ENCODE measurements at regions not wholly inside any gene's neighbourhood (a gene's known extent, or its start where the extent isn't known, plus 50 kb on each side); places are given as distances from the start of the nearest gene placed in this dataset.
"Not testable (repeated sequence)": the region's sequence is repeated elsewhere in the genome, so short reads cannot be mapped to it uniquely, and the experiment has no call there.

- no peak for DNase-seq
Measured at GRCh38 chr1:148354913-148355308, 128.2 kb downstream of the PPIAL4G start.

- DNase-seq = no peak
Measured at GRCh38 chr1:148354284-148354912, 128.7 kb downstream of the PPIAL4G start.

DNA sequence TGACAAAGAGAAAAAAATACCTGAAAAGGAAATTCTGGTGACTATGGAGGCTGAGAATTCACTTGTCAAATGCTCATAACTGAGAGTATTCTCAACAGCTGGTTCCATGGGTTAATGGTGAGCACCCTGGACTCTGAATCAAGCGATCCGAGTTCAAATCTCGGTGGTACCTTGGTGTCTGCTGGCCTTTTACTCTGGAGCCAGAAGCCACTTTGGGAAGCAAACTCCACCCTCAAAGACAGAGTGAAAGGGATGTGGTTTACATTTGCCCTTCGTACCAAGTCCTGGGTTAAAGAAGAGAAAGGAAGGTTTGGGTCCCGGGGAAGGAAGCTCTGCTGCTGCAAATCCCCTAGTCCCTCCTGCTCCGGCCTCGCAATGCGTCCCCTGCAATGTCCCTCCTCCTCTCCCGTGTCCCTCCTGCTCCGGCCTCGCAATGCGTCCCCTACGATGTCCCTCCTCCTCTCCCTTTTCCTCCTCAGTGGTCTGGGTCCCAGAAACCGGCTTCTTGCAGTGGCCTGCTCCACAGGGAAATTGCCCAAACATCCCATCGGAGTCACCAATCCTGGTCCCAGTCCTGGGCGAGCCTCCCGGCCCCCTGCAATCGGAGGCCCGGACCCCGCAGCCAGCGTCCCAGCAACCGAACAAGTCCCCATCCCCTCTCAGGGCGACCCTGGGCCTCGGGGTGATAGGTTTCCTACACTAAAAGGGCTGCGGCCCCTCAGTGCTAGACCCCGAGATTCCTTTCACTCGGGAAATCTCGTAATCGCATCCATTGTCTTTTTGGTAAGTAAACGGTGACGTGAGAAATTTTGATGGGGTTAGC, 129.4 kb downstream of the PPIAL4G start:
- DNase-seq = no peak

DNA sequence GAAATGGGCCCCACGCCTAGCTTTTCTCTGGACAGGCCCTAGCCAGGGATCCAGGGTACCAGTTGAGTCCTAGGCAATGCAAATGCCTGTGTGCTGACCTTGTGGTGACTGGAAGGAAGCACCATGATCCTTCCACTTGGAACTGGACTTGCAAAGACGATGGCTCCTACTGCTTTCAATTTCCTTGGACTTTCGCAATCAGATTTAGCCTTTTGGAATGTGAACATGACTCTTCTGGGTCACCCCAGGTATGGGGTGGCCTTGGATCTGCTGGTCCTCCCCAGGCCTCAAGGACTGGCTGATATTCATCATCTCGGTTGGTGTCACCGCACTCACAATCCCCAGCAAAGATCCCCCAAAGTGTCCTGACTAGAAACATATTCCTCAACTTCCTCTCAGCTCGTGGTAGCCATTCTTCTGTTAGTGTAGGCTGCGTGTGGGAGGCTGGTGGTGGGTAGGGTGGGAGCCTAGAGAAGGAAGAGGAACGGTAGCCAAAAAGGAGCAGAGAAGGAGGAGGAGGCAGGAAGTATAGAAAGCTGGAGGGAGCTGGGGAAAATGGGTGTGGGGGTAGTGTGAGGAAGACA, 130.5 kb downstream of the PPIAL4G start:
- no peak for DNase-seq

- no peak for DNase-seq
Measured at GRCh38 chr1:148347781-148348180, 135.3 kb downstream of the PPIAL4G start.

DNA sequence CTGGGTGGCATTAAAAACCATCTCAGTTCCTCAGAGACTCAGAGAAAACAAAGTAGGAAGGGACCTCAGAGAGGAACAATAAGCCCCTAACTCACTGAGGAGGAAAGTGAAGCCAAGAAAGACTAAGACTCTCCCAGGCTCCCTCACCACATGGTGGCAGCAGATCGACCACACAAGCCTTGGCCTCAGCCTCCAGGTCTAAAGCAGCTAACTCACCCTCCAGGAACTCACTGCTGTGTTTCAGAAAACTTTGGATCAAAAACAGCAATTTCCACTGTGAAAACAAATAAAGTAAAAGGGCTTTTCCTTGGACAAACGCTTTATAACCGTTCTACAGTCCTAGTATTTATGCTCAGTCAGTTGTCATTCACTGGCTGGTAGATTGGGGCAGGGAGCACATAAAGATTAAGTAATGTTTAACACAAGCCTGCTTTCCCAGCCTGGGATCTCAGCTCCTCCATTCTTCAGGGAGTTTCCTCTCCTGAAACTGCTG, 137.4 kb downstream of the PPIAL4G start:
- DNase-seq = not testable (repeated sequence)

DNA sequence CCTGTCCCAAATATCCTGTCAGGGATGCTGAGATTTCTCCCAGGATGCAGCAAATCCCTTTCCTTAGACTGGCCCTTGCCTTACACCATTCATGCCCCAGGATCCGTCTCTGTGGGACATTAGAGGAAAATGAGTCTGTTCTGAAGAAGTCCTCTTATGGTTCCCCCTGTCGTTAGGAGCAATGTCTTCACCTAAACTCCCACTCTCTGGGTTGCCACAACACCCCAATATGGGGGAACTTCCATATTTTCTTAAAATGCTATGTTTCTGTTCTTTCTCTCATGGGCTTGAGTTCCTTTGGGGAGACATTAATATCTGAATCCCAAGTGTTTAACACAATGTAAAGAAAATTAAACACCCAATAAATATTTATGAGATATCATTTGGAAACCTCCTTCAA, 138.5 kb downstream of the PPIAL4G start:
- not testable (repeated sequence) for DNase-seq

GRCh38 chr1:148341729-148342128, 141.4 kb downstream of the PPIAL4G start:
- not testable (repeated sequence) for DNase-seq

- not testable (repeated sequence) for DNase-seq
Measured at GRCh38 chr1:148336121-148336918, 146.8 kb downstream of the PPIAL4G start.

DNA sequence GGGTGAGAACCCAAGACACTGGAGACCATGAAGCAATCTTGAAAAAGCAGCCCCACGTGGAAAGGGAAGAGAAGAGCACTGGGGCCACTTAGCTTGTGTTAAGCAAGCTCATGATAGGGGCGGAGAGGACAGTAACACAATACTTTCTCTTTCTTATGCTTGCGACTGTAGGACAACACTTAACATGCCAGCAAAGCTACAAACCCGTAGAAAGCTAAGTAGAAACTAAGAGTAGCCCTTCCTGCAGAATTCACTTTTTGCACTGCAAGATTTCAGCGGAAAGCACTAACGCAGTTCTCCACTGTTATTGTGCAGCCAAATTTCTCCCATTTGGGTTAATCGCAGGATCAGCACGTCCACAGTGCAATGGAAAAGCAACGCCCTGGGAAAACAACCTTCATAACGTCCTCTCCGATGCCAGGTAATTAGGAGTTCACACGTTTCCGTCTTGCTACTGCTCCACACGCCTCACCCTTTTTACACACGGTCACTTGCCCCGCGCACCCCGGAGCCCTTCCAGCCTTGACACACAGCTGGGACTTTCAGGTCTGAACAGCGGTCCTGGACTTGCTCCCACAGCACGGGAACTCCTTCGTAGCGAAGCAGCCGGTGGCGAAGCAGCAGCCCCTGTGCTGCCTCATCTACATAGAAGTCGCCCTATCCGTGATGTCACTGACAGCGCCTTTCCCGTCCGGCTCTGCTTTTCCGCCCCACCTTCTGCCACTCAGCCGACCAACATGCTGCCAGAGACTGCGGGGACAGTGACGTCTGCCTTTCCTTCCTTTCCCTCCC, 148.6 kb downstream of the PPIAL4G start:
- peak; percentile 56 for DNase-seq

DNA sequence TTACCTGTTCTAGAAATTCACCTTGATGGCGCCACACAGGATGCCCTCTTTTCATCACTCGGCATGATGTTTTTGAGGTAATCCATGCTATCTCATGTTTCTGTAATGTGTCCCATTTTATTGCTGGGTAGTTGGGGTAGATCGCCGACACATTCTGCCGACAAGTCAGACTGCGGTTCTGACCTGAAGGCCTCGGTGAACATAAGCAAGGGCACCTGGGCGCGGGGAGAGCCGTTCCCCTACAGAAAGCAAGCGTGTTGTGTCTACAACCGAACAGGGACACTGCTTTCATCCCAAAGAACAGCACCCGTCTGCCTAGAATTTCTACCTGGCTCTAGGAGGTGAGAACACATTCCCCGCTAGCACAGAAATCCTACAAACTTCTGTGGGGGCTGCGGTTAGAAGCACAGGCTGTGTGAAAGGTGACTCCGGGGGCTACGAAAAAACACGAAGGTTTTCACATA, 149.2 kb downstream of the PPIAL4G start:
- DNase-seq = no peak

- DNase-seq = no peak
Measured at GRCh38 chr1:148328884-148329283, 154.2 kb downstream of the PPIAL4G start.

GRCh38 chr1:148325031-148325430, 158.1 kb downstream of the PPIAL4G start:
- DNase-seq = not testable (repeated sequence)

DNA sequence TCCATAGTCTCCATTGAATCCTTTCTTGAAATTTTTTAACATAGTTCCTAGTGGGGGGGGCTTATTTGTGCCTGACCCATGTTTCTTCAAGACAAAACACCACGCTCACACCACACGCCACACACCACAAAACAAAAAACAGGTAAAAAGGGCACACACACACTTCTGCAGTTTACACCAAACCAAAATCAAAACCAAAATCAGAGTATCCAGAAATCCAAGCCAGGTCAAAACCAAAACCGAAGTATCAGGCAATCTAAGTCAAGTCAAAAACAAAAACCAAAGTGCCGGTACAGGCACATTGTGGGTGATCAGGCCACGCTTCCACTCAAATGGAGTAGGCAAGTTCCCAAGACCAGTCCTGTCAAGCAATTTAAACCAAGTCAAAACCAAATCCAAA, 158.6 kb downstream of the PPIAL4G start:
- DNase-seq = not testable (repeated sequence)

GRCh38 chr1:148320079-148320478, 163.0 kb downstream of the PPIAL4G start:
- DNase-seq = not testable (repeated sequence)

- DNase-seq = no peak
Measured at GRCh38 chr1:148318904-148319242, 164.2 kb downstream of the PPIAL4G start.

GRCh38 chr1:148318123-148318903, 164.8 kb downstream of the PPIAL4G start:
- DNase-seq = no peak

DNA sequence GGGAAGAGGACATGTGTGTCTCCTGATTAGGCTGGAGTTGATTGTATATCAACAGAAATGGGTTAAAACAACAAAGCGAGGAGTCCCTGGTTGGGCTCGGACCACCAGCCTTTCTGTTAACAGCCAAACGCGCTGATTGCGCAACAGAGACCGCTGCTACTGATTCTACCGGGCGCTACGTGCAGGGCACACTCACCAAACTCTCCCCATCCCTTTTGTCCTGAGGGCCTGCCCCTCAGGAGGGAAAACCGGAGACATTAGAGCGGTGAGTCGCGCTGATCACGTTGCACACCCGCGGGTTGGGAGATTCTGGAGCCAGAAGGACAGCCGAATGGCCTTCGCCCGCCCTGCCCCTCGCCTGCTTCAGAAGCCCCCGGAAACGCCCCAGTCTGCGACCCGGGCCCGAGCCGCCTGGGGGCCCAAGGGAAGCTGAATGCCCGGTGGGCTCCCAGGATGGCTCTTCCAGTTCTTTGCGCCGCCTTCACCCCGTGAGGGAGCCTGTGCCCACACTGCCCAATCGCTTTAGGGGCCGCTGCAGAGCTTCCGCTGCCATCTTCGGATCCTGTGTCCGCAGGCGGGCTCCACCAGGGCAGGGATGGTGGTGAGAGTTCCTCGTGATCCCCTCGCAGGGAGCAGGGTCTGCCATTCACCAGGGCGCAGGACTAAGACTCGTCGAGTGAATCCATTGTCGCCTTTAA, 165.4 kb upstream of the NBPF11 start:
- no peak for DNase-seq

DNA sequence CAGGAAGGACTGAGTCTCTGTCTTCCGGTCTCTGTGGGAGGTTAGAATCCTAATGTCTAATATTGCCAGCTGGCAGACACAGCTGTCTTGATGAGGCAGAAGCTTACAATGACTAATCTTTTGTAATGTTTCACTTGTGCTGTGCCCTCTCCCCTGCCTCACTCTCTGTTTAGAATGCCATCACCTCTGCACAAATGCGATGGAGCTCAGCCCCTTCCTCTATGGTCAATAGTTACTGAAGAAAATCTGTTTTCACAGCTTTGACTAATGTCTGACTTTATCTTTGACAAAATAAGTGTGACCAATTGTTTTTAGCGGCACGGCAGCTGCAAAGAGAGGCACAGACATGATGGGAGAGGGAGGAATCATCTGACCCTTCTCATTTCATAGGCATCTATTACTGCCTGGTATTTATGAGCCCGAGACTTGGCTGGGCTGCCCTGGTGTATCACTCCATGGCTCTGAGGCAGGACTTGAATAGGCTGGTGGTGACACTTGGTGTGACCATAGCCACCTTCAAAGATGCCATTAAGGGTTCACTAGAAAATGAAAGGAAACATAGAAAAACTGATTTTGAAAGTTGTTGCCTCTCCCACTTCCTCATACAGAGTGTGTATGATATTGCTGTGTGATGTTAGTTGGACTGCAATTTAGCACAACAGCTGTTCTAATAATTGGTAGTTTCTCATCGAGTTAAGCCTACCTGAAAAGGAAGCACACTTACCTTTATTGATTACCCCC, 163.2 kb upstream of the NBPF11 start:
- DNase-seq = no peak

- DNase-seq = no peak
Measured at GRCh38 chr1:148310807-148311206, 158.7 kb upstream of the NBPF11 start.

Data from NCI-H1694 (cell line).